ENCODE measurements at regions not wholly inside any gene's neighbourhood (a gene's known extent, or its start where the extent isn't known, plus 50 kb on each side); places are given as distances from the start of the nearest gene placed in this dataset.
A peak's percentile ranks its signal among the peaks of the same experiment; 100 is the strongest.
"Not testable (repeated sequence)": the region's sequence is repeated elsewhere in the genome, so short reads cannot be mapped to it uniquely, and the experiment has no call there.

DNA sequence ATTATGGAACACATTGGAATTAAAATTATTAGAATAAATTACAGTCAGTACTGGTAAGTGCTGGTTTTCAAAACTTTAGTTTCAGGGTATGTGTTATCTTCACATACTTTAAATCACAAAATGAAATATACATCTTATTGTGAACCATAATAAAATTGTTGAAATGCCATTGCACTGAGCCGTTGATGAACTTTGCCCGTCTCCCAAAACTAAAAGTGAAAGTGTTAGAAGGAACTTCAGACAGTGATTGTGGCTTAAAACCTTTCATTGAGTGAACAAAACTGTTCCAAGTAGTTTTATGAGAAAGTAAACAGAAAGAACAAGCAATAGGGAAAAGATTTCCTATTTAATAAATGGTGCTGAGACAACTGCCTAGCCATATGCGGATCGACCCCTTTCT, 811.6 kb downstream of the PLCL1 start:
- DNase-seq (ENCODE audit: missing footprints) (no peak), ATAC-seq (no peak)
- intact Hi-C loops (cut with DNase I) = no loop called here

DNA sequence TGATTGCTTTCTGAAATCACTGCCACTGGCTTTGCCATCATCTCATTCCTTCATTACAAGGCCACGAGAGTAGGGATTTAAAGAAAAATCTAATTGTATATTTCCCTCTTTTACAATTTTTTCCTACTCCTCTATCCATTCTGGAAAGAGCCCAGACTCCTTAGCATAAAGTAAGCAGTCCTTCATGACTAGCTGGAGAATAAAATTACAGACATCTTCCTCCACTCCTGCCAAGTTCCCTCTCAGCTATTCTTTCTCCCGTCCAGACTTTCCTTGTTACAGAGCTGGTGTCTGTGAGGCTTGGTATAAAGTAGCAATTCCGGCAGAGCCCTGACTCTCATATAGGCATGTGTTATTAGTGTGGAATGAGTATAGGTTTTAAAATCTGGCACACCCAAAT, 806.8 kb downstream of the PLCL1 start:
- ATAC-seq (no peak), DNase-seq (ENCODE audit: missing footprints) (no peak)
- intact Hi-C loops (cut with DNase I) = no loop called here

DNA sequence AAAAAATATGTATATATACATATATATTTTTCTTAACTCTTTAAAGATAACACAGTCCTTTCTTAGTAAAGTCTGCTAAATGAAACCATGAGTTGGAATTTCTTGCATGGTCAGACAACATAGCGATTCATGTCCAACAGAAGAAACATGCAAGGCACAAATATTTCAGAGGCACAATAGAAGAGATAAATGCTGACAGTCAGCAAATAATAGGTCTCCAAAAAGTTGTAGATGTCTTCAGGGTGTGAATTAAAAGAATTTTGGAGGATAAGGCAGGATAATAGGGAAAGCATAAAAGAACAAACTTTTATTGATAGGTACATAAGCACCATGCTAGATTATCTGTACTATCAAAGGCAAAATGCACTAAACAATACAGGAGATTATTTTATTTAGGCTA, 800.2 kb downstream of the PLCL1 start:
- no peak for DNase-seq (ENCODE audit: missing footprints)
- intact Hi-C loops (cut with DNase I) = no loop called here
- no peak for ATAC-seq

DNA sequence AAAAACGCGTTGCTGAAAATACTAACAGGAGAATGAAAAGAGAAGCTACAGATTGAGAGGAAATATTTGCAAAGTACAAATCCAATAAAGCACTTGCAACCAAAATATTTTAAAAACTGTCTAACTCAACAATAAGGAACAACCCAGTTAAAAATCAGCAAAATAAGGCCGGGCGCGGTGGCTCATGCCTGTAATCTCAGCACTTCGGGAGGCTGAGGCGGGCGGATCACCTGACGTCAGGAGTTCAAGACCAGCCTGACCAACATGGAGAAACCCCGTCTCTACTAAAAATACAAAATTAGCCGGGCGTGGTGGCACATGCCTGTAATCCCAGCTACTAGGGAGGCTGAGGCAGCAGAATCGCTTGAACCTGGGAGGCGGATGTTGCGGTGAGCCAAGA, 798.6 kb downstream of the PLCL1 start:
- DNase-seq (ENCODE audit: missing footprints) = peak; percentile 54
- intact Hi-C loops (cut with DNase I); ATAC-seq: not testable (repeated sequence)

DNA sequence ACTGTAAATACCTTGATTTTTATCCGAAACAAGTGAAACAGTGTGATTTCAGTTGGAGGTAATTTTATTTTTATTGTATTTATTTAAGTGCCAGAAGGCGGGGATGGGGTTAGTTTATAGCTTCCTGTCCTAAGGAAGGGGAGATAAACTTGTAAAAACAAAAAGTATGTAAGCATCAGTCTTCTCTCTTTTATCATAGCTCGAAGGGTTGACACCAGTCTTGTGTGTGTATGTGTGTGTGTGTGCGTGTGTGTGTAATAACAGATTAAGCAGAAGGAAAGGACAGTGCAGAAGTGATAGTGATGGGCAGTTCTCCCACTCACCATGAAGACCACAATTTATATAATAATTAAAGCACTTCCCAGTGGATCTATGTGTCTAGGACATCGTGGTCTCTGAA, 793.3 kb downstream of the PLCL1 start:
- DNase-seq (ENCODE audit: missing footprints) (no peak), ATAC-seq (no peak)
- intact Hi-C loops (cut with DNase I) = no loop called here

DNA sequence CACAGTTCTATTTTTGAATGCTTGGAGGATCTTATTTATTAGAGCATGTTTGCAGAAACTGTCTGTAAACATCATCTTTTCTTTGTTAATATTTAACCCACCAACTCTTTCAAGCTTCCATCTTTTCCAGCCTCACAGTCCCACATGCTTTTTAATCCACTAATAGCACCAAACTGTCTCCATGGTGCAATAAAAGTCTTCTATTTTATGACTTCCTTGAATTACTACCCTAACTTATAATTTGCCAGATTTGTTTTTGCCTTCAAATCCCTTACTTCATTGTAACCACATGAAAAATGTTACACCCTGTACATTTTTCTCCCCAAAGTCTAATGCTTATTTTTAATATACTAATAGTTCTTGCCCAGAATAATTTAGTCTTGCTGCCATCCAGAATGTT, 792.6 kb downstream of the PLCL1 start:
- intact Hi-C loops (cut with DNase I) = no loop called here
- ATAC-seq (no peak), DNase-seq (ENCODE audit: missing footprints) (no peak)

DNA sequence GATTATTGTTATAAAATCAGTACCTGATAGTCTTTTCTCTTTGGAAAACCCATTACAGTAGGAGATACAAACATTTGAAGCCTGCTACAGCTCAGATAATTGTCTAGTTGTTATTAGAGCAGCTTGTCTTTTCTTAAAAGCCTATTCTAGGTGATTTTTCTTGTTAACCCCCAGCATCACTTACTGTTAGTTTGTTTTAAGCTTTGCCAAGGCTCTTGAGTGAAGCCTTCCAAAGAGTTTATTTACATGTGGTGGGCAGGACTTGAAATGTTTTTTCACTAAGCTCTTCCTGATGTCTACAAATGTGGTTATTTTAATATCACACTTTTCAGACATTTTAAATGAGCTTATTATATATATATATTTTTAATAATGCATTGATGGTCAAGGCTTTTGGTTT, 791.3 kb downstream of the PLCL1 start:
- no peak for ATAC-seq
- intact Hi-C loops (cut with DNase I) = no loop called here

DNA sequence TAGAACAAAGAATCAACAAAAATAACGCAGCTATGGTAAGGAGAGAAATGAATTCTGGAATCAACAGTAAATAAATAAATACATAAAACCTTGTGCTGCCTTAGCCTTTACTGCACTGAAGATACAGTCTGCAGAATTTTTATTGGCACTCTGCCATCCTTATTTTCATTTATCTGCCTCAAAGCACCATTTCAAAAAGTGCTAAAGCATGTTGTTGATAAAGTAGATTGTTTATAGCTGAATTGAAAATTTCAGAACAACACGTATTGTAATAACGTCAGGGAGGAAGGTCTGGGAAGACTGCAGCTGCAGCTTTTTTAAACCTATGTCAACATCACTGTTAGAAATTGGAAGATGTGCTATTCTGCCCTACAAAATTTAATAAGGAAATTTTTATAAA, 787.2 kb downstream of the PLCL1 start:
- intact Hi-C loops (cut with DNase I) = no loop called here
- DNase-seq (ENCODE audit: missing footprints) = no peak

More for the DNA sequence above, 791.3 kb downstream of the PLCL1 start:
- no peak for DNase-seq (ENCODE audit: missing footprints)

DNA sequence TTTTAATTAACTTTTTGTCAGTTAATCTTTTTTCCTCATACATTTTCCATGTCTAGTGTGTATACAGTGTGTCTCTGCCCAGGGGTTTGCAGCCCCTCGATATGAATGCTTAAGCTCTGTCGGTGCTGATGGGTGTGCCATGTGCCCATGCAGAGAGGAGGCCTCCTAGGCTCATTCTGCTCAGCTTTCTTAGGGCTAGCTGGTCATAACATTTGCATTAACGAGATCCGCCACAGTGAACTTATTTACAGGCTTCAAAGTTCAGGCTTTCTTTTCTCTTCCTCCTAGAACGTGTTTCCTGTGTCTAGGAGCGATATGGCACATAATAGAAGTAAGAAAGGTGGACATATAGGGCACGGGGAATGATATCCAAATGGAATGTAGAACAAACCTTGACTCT, 783.3 kb downstream of the PLCL1 start:
- intact Hi-C loops (cut with DNase I) = no loop called here
- no peak for ATAC-seq
- DNase-seq (ENCODE audit: missing footprints) = no peak

More for the DNA sequence above, 787.2 kb downstream of the PLCL1 start:
- no peak for ATAC-seq

DNA sequence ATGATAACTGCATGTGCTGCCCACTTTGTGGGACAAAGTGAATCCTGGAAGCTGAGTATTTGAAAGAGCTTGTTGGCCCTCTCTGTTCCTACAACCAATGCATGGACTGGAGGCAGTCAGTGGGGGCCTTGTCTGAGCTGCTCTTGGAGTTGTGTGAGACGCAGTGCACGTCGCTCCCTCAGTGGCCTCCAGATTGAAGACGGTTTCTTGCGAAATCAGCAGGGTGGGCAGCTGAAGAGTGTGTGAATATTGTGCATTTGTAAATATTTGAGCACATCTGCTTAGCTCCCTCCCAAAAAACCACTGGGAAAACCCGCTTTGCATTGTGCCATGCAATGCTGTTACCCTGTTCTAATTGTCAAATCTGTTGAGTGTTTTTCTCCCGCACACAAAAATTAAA, 782.8 kb downstream of the PLCL1 start:
- DNase-seq (ENCODE audit: missing footprints) (no peak), ATAC-seq (no peak)

DNA sequence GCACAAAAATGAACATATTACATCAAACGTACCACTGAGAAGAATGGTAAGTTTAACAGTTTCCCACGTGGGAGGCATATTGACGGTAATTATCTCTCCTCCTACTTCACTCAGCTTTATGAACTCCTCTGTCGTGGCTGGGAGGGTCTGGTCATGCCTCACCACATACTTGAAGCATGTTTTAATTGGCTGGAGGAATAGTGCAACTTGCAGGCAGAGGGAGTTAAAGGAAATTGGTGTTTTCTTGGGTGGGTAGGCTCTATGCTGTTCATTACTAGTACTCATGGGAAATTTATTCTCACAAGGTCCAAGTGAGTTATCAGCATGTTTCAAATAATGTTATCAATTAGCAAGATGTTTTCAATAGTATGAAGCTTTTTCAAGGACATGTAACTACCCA, 767.0 kb downstream of the PLCL1 start:
- DNase-seq (ENCODE audit: missing footprints) (no peak), ATAC-seq (no peak)
- intact Hi-C loops (cut with DNase I) = no loop called here

More for the DNA sequence above, 782.8 kb downstream of the PLCL1 start:
- intact Hi-C loops (cut with DNase I) = no loop called here

DNA sequence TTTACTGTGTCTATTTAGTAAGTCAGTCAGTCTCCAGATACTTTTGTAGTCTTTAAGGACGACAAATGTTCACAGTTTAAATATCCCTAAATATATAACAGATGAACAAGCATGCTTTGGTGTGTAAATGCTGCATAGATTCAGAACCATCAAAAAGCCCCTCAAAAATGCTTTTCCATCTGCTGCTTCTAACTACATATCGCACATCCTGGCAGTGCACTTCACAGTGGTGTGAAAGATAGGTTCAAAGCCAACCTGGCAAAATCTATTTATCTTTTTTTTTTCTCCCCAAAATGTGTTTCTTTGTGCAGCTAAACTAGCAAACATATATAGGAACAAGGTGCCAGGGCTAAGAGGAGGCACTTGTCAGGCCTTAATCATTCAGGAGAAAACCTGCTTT, 753.8 kb downstream of the PLCL1 start:
- intact Hi-C loops (cut with DNase I) = no loop called here
- no peak for ATAC-seq

DNA sequence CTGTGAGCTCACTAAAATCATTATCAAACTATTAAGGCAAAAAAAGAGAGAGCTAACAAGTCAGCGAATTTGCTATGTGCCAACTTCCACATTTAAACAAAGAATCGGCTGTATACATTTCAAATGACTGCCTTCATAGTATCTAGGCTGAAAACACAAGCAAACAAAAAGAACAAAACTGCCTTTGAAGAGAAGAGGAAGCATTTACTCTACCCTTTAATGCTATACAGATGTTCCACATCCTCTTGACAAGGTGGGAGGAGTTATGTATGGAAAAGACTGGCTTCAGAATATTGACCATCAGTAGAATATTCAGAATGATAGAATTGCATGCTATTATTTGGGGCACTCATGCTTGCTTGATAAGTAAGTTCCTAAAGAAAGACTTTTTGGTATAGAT, 741.7 kb downstream of the PLCL1 start:
- intact Hi-C loops (cut with DNase I) = no loop called here
- no peak for ATAC-seq
- DNase-seq (ENCODE audit: missing footprints) = no peak

More for the DNA sequence above, 753.8 kb downstream of the PLCL1 start:
- no peak for DNase-seq (ENCODE audit: missing footprints)

DNA sequence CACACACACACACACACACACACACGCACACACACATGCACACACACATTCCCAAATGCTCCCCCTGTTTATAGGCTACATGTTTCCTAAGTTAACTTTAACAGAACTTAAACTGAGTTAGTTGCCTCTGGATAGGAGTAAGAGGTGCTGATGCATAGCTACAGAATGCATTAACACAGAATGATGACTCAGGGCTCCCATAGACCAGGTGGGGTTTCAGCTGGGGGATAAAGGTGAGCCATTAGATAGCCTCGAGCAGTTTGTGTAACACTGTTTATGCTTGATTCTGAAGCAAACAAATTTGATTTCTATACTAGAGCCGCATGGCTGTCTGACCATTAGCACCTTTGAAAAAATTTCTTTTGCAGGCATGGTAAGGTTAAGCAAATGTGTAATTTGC, 741.0 kb downstream of the PLCL1 start:
- ATAC-seq (no peak), DNase-seq (ENCODE audit: missing footprints) (no peak)
- intact Hi-C loops (cut with DNase I) = no loop called here

DNA sequence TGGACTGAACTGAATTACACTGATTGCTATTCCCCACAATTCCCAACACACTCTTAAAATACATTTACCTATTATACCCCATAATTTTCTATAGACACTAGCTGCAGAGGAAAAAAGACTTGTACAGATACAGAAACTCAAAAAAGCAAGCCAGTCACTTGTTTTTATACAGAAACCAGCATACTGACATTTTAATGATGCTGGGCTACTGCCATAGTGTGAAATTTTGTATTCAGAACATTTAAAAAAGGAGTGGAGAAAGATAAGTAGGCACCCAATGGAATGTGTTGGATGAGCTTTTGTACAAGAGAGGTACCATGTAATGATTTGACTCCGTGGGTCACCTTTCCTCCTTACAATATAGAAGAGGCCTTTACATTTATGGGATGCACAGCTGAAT, 740.1 kb downstream of the PLCL1 start:
- intact Hi-C loops (cut with DNase I) = no loop called here
- ATAC-seq (no peak), DNase-seq (ENCODE audit: missing footprints) (no peak)

DNA sequence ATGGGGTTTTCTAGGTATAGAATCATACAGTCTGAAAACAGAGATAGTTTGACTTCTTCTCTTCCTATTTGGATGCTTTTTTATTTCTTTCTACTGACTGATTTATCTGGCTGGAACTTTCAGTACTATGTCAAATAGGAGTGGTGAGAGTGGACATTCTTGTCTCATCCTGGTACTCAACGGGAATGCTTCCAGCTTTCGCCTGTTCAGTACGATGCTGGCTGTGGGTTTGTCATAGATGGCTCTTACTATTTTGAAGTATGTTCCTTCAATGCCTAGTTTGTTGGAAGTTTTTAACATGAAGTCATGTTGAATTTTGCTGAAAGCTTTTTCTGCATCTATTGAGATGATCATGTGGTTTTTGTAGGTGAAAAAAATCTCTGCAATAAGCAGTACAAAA, 730.4 kb downstream of the PLCL1 start:
- ATAC-seq (no peak), DNase-seq (ENCODE audit: missing footprints) (no peak)
- intact Hi-C loops (cut with DNase I) = no loop called here

DNA sequence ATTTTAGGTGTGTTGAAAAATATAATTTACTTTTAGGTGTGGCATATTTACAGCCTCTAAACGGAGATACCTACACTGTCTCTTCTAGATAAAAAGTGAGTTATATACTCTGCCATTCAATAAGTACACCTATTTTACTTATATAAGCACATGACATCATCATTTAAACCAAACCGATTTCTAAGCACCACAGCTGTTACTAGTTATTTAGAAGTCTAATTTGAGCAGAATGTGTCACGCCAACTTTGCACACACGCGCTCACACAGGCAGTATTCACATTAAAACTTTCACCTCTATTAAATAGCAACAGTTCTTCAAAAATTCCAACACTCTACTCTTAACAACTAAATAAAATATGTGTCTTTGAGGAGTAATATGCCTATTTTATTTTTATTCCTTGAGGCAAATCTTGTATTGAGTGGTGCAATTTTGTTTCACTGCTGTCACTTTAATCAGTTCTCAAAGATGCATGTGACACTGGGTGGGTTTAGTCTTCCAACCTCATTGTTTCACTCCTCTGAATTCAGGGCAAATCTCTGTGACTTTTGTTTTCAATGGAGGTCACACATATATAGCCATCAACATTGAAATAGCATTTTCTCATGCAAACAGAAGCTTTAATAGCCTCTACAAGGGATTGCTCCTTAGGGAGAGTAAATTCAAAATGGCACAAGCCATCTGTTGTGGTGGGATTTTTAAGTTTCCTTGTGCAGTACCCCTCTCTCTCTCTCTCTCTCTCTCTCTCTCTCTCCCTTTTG, 721.0 kb downstream of the PLCL1 start:
- intact Hi-C loops (cut with DNase I) = no loop called here
- no peak for ATAC-seq
- no peak for DNase-seq (ENCODE audit: missing footprints)

DNA sequence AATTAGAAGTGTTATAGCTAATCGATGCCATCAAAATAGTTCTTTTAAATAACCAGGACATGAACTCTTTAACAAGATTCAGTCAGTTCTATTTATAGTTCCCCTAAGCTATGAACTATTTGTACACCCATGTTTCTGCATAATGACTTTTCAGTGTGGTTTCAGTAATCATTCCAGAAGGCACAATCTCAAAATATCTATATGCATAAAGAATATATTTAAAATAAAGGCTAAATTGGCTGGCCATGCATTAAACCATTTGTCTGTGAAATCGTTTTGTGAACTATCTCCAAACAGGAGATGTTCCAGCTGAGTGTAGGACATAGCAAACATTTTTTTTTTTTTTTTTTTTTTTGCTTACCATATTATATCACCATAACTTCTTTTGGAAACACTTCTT, 719.3 kb downstream of the PLCL1 start:
- no peak for ATAC-seq
- DNase-seq (ENCODE audit: missing footprints) = no peak
- intact Hi-C loops (cut with DNase I) = no loop called here

DNA sequence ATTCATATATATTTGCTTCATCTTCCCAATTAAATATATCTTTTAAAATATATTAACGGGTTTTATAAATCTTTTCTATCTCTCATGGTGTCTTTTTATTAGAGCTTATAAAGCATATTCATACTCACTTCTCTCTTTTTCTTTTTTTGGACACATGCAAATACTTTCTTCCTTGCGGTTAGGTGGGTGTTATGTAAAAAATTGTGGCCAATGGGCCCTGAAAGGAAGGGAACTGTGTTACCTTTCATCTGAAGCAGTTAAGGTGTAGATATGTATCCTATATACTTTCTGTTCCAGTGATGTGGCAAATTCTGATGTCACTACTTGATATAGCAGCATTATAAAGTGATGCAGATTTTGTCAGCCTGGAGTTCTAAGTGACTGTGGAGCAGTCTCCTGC, 714.5 kb downstream of the PLCL1 start:
- intact Hi-C loops (cut with DNase I) = no loop called here
- DNase-seq (ENCODE audit: missing footprints) = no peak
- no peak for ATAC-seq

DNA sequence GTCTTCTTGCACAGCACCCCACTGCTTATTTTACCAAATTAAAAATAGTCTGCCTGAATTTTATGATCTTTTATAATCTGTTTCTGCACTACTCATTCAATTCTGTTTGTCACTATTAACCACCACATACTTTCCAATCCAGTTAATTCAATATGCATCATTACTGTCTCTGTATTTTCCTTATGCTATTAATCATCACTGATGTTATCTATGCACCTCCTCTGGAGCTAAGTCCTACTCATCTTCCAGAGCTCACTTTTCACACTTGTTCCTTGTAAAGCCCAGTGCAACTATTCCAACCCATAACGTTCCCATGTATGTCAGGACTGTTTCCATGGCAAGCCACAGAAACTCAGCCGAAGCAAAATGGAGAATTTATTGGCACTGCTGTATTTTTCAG, 713.6 kb downstream of the PLCL1 start:
- DNase-seq (ENCODE audit: missing footprints) (no peak), ATAC-seq (no peak)
- intact Hi-C loops (cut with DNase I) = no loop called here

DNA sequence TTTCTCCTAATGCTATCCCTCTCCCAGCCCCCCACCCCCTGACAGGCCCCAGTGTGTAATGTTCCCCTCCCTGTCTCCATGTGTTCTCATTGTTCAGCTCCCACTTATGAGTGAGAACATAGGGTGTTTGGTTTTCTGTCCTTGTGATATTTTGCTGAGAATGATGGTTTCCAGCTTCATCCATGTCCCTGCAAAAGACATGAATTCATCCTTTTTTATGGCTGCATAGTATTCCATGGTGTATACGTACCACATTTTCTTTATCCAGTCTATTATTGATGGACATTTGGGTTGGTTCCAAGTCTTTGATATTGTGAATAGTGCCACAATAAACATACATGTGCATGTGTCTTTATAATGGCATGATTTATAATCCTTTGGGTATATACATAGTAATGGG, 704.2 kb downstream of the PLCL1 start:
- ATAC-seq; intact Hi-C loops (cut with DNase I); DNase-seq (ENCODE audit: missing footprints): not testable (repeated sequence)
